ENCODE measurements at regions not wholly inside any gene's neighbourhood (a gene's known extent, or its start where the extent isn't known, plus 50 kb on each side); places are given as distances from the start of the nearest gene placed in this dataset.

DNA sequence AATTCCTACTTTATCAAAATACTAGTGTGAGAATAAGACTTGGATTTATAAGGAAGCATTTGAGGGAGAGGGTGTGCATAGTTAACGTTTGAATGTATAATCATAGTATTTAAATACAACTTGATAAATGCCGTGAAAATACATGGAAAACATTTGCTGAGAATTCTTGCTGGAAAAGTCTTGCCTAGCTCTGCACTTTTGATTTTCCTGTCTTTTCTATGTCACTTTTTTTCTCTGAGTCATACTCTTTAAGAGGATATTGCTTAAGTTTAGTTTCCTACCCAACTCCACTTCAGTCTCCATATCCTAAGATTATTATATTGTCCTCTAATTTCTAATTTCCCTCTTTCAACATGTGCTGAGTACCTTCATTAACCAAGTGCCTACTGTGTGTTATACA lies 616.6 kb upstream of the SEMA6A start:
- Histone ChIP-seq H3K27ac (no peak overlapping the region), H3K4me1 (peaks cover 0 to 18% (median 0%) of the 10 kb centered on the region in 3 donors), H3K4me3 (no peak overlapping the region), H3K9me3 (no peaks in the 10 kb centered on the region), H3K36me3 (no peaks in the 10 kb centered on the region), H3K27me3 (no peaks in the 10 kb centered on the region)
- TF ChIP-seq CTCF (IDR thresholded peaks at IDR 0.05) (no peak), POLR2A (IDR thresholded peaks at IDR 0.05) (no peak)
- intact Hi-C loops (cut with DNase I): no loop called here
- 73 to 74% methylated on average over 2 of the region's 2 CpGs for WGBS, 2 donors
- DNase-seq: no peak

DNA sequence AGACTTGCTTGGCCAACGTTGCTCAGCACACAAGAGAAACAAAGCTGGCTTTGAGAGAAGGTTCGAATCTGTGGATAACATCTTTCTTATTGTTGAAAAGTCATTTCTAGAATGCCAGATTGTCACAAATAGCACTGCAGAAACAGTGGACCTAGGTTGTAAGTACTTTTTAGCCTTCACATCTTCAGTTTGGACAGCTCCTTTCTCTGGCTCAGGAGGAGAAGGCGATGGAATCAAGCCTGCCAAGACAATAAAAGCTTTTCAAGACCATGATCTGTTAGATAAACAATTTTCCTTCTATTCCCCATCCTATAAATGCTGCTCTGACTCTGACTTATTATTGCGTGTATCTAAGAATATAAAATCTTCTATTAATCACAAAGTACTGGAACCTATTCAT lies 615.2 kb upstream of the SEMA6A start:
- intact Hi-C loops (cut with DNase I): no loop called here
- no peak for TF ChIP-seq CTCF (IDR thresholded peaks at IDR 0.05)
- no peak for TF ChIP-seq POLR2A (IDR thresholded peaks at IDR 0.05)
- H3K4me3 ChIP-seq: no peak overlapping the region
- DNase-seq: no peak
- no peaks in the 10 kb centered on the region for H3K36me3 ChIP-seq
- H3K9me3 ChIP-seq: no peaks in the 10 kb centered on the region
- no peaks in the 10 kb centered on the region for H3K27me3 ChIP-seq
- H3K4me1 ChIP-seq: peaks cover 0 to 18% (median 0%) of the 10 kb centered on the region in 3 donors
- 58 to 65% methylated on average over 4 of the region's 4 CpGs for WGBS, 2 donors
- no peak overlapping the region for H3K27ac ChIP-seq

DNA sequence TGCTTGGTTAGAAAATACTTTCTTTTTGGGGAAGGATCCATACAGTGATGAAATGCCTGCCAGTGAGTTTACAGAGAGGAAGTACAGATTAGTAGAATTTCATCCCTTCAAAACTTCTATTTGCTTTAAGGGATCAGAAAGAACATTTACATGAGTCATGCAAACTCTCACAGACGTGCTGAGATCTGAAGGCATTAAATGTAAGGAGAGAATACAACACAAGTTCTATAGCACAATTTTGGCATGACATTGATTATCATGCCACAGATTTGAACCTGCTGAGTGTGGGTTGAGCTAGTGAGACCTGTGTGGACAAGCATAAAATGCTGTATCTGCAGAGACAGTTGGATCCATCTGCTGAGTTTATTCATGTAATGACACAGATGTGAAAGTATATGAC lies 613.6 kb upstream of the SEMA6A start:
- Histone ChIP-seq H3K36me3 (no peaks in the 10 kb centered on the region), H3K9me3 (no peaks in the 10 kb centered on the region), H3K4me3 (no peak overlapping the region), H3K27ac (no peak overlapping the region), H3K4me1 (peaks cover 0 to 18% (median 0%) of the 10 kb centered on the region in 3 donors), H3K27me3 (no peaks in the 10 kb centered on the region)
- TF ChIP-seq CTCF (IDR thresholded peaks at IDR 0.05) (no peak), POLR2A (IDR thresholded peaks at IDR 0.05) (no peak)
- DNase-seq: no peak
- intact Hi-C loops (cut with DNase I): no loop called here
- 13 to 31% methylated on average over 1 of the region's 1 CpG for WGBS, 2 donors

DNA sequence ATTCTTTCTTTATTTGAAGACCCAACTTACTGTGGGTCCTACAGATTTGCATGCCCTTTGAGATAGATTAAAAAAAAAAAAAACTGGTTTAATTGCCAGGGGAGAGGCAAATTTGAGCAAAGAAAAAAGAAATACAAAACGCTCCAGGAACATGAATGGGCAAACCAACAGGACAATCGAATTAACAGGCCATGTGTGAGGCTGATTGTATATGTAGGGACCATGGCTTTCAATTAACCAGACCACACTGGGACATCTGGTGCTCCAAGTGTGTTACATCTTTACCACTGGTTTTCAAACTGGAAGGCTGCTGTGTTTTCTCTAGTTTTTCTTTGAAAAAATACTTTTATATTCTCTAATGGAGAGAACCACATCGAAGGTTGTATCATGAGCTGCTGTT lies 612.1 kb upstream of the SEMA6A start:
- no peak for DNase-seq
- Histone ChIP-seq H3K27ac (no peak overlapping the region), H3K27me3 (no peaks in the 10 kb centered on the region), H3K4me1 (peaks cover 0 to 18% (median 0%) of the 10 kb centered on the region in 3 donors), H3K36me3 (no peaks in the 10 kb centered on the region), H3K4me3 (no peak overlapping the region), H3K9me3 (no peaks in the 10 kb centered on the region)
- TF ChIP-seq CTCF (IDR thresholded peaks at IDR 0.05) (no peak), POLR2A (IDR thresholded peaks at IDR 0.05) (no peak)
- 85 to 89% methylated on average over 3 of the region's 3 CpGs for WGBS, 2 donors
- intact Hi-C loops (cut with DNase I): no loop called here

DNA sequence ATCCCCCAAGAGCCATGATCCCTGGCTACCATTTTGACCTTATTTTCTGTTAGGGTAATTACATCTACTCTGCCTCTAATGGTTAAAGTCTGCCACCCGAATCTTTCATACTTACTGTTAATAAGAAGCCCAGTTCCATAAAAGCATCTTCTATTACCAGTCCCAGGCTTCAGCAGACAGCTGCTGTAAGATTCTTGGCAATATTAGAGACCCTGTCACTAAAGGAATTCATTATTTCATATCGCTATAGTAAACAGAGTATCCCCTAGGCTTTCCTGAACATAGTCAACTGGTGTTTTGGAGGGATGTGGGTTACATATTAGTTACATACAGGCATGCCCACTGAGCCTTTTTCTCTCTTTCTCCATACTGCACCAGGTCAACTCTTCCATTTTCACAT lies 608.7 kb upstream of the SEMA6A start:
- intact Hi-C loops (cut with DNase I): no loop called here
- peaks cover 0 to 7% (median 0%) of the 10 kb centered on the region in 3 donors for H3K4me1 ChIP-seq
- H3K4me3 ChIP-seq: no peak overlapping the region
- no peak for DNase-seq
- H3K27ac ChIP-seq: no peak overlapping the region
- WGBS, 2 donors: 71 to 81% methylated on average over 2 of the region's 2 CpGs
- no peak for TF ChIP-seq POLR2A (IDR thresholded peaks at IDR 0.05)
- TF ChIP-seq CTCF (IDR thresholded peaks at IDR 0.05): no peak
- H3K9me3 ChIP-seq: no peaks in the 10 kb centered on the region
- H3K27me3 ChIP-seq: no peaks in the 10 kb centered on the region
- no peaks in the 10 kb centered on the region for H3K36me3 ChIP-seq
